Hematopoietic multipotent progenitor cell treated with erythropoietin and hydrocortisone succinate and interleukin-3 and kit ligand, for 6 days (in vitro differentiated cells): ENCODE measurements at regions not wholly inside any gene's neighbourhood (a gene's known extent, or its start where the extent isn't known, plus 50 kb on each side); places are given as distances from the start of the nearest gene placed in this dataset.
"Not testable (repeated sequence)": the region's sequence is repeated elsewhere in the genome, so short reads cannot be mapped to it uniquely, and the experiment has no call there.

Source experiments
- DNase-seq: peaks from one replicate; pipeline ENCODE4 v3.0.0-alpha.2; 2015

- no peak for DNase-seq
These were observed 246.3 kb downstream of the SUCLG1 start for GRCh38 chr2:84212611-84213314.

GRCh38 chr2:84209941-84210340 lies 249.1 kb downstream of the SUCLG1 start:
- DNase-seq = no peak

GRCh38 chr2:84204995-84205394 lies 254.1 kb downstream of the SUCLG1 start:
- DNase-seq = no peak

- no peak for DNase-seq
These were observed 256.9 kb downstream of the SUCLG1 start for GRCh38 chr2:84202166-84202565.

- DNase-seq = no peak
These were observed 257.9 kb downstream of the SUCLG1 start for GRCh38 chr2:84201158-84201557.

- DNase-seq = no peak
These were observed 261.2 kb downstream of the SUCLG1 start for GRCh38 chr2:84197901-84198300.

- no peak for DNase-seq
These were observed 264.0 kb downstream of the SUCLG1 start for GRCh38 chr2:84194949-84195644.

GRCh38 chr2:84194181-84194580 lies 264.9 kb downstream of the SUCLG1 start:
- DNase-seq = no peak

GRCh38 chr2:84187258-84187657 lies 271.8 kb downstream of the SUCLG1 start:
- no peak for DNase-seq

GRCh38 chr2:84181927-84182326 lies 277.2 kb downstream of the SUCLG1 start:
- no peak for DNase-seq

GRCh38 chr2:84177733-84178132 lies 281.3 kb downstream of the SUCLG1 start:
- no peak for DNase-seq

- no peak for DNase-seq
These were observed 283.1 kb downstream of the SUCLG1 start for GRCh38 chr2:84175970-84176369.

- DNase-seq = no peak
These were observed 283.7 kb downstream of the SUCLG1 start for GRCh38 chr2:84175340-84175739.

GRCh38 chr2:84173041-84173440 lies 286.0 kb downstream of the SUCLG1 start:
- DNase-seq = no peak

GRCh38 chr2:84170979-84171378 lies 288.1 kb downstream of the SUCLG1 start:
- no peak for DNase-seq

GRCh38 chr2:84169871-84170270 lies 289.2 kb downstream of the SUCLG1 start:
- DNase-seq = no peak

GRCh38 chr2:84168552-84168951 lies 290.5 kb downstream of the SUCLG1 start:
- not testable (repeated sequence) for DNase-seq

GRCh38 chr2:84165256-84165655 lies 293.8 kb downstream of the SUCLG1 start:
- no peak for DNase-seq

- DNase-seq = no peak
These were observed 298.6 kb downstream of the SUCLG1 start for GRCh38 chr2:84160453-84160852.

GRCh38 chr2:84158605-84159004 lies 300.5 kb downstream of the SUCLG1 start:
- DNase-seq = no peak

- no peak for DNase-seq
These were observed 306.6 kb downstream of the SUCLG1 start for GRCh38 chr2:84152462-84152861.

GRCh38 chr2:84144345-84144744 lies 314.7 kb downstream of the SUCLG1 start:
- no peak for DNase-seq

GRCh38 chr2:84137034-84137433 lies 322.0 kb downstream of the SUCLG1 start:
- no peak for DNase-seq

- no peak for DNase-seq
These were observed 326.7 kb downstream of the SUCLG1 start for GRCh38 chr2:84132370-84132769.
